ACC112 (cell line): ENCODE measurements at regions not wholly inside any gene's neighbourhood (a gene's known extent, or its start where the extent isn't known, plus 50 kb on each side); places are given as distances from the start of the nearest gene placed in this dataset.

Source experiments
- H2AFZ ChIP-seq: fragments of 200-600 bp; sonication (generic); one replicate; pipeline ENCODE4 v1.6.0; 2017; ENCODE audit warnings: antibody characterized with exemption, low read length; ENCODE audit not compliant: unreplicated experiment
- H3K27ac ChIP-seq: fragments of 200-600 bp; sonication (generic); 2 replicates; pipeline ENCODE4 v1.5.1; 2014; ENCODE audit warnings: low read depth, mild to moderate bottlenecking, antibody characterized with exemption, low read length, moderate library complexity
- H3K27me3 ChIP-seq: fragments of 200-600 bp; sonication (generic); 2 replicates; pipeline ENCODE4 v1.6.1; 2014; ENCODE audit warnings: mild to moderate bottlenecking, antibody characterized with exemption, low read length, moderate library complexity, mixed read lengths; ENCODE audit not compliant: insufficient read depth
- H3K36me3 ChIP-seq: fragments of 200-600 bp; sonication (generic); 2 replicates; pipeline ENCODE4 v1.6.1; 2016; ENCODE audit warnings: mild to moderate bottlenecking, antibody characterized with exemption, low read length, moderate library complexity, mixed read lengths; ENCODE audit not compliant: insufficient read depth
- H3K4me1 ChIP-seq: fragments of 200-600 bp; sonication (generic); one replicate; pipeline ENCODE4 v1.6.1; 2016; ENCODE audit warnings: low read length, mixed read lengths; ENCODE audit not compliant: insufficient read depth, unreplicated experiment, control insufficient read depth
- H3K4me3 ChIP-seq: fragments of 200-600 bp; sonication (generic); 2 replicates; pipeline ENCODE4 v1.5.1; 2014; ENCODE audit warnings: mild to moderate bottlenecking, low read depth, low read length
- H3K79me2 ChIP-seq: fragments of 200-600 bp; sonication (generic); one replicate; pipeline ENCODE4 v1.6.0; 2016; ENCODE audit warnings: low read length; ENCODE audit not compliant: control insufficient read depth, unreplicated experiment, insufficient read depth

DNA sequence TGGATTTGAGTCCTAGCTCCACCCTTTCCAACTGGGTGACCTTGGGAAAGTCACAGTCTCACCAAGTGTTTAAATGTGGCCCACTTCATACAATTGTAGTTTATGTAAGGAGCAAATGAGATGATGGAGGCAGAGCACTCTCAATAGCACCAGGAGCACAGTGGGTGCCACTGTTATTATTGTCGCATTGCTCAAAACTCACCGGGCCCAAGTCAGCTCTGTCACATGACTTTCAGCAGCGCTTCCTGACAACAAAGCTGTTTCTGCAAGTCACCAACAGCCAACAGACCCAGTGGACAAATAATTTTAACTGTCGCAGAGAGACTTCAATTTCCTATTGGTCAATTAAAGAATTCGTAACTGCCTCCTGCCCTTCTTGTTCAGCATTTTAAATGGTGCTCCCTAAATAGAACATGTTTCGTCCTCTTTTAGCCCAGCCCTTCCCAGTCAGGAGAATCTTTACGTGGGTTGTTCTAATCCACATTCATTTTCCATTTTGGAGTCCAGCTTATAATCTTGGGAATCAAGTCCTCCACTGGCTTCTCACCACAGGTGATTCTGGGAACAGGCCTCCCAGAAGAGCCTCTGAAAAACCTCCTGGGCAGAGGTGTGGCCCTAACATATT lies 415.6 kb upstream of the NPVF start:
- H3K27ac ChIP-seq, result no peak overlapping the region
- no peaks in the 10 kb centered on the region for H3K36me3 ChIP-seq
- H3K27me3 ChIP-seq, result no peaks in the 10 kb centered on the region
- no peak overlapping the region for H2AFZ ChIP-seq
- H3K79me2 ChIP-seq, result no peaks in the 10 kb centered on the region
- no peak overlapping the region for H3K4me3 ChIP-seq
- H3K4me1 ChIP-seq, result no peaks in the 10 kb centered on the region

GRCh38 chr7:25646726-25647413 lies 418.6 kb upstream of the NPVF start:
- no peak overlapping the region for H3K4me3 ChIP-seq
- no peaks in the 10 kb centered on the region for H3K27me3 ChIP-seq
- H3K36me3 ChIP-seq, result no peaks in the 10 kb centered on the region
- no peak overlapping the region for H3K27ac ChIP-seq
- no peak overlapping the region for H2AFZ ChIP-seq
- H3K4me1 ChIP-seq, result no peaks in the 10 kb centered on the region
- no peaks in the 10 kb centered on the region for H3K79me2 ChIP-seq

DNA sequence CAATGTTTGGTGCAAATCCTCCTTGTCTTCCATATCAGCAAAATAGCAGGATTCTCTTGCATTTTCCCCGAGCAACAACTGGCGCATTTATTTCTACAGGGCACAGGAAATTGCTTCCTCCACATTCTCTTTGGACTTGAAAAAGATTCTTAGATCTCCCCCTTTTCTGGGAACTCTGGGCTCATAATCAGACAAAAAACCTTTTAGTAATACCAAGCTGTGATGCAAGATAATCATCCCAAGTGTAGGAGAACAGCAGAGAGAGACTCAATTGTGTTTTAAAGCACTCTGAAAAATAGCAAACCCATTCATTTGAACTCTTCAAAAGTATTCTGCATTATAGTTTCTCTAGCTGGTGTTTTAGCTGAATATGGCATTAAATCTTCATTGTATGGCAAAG lies 419.6 kb upstream of the NPVF start:
- no peak overlapping the region for H3K27ac ChIP-seq
- H3K79me2 ChIP-seq, result no peaks in the 10 kb centered on the region
- no peaks in the 10 kb centered on the region for H3K27me3 ChIP-seq
- H3K36me3 ChIP-seq, result no peaks in the 10 kb centered on the region
- no peaks in the 10 kb centered on the region for H3K4me1 ChIP-seq
- no peak overlapping the region for H2AFZ ChIP-seq
- H3K4me3 ChIP-seq, result no peak overlapping the region

GRCh38 chr7:25652366-25652765 lies 424.1 kb upstream of the NPVF start:
- no peaks in the 10 kb centered on the region for H3K4me1 ChIP-seq
- no peak overlapping the region for H3K27ac ChIP-seq
- no peaks in the 10 kb centered on the region for H3K79me2 ChIP-seq
- H3K4me3 ChIP-seq, result no peak overlapping the region
- H3K27me3 ChIP-seq, result no peaks in the 10 kb centered on the region
- no peaks in the 10 kb centered on the region for H3K36me3 ChIP-seq
- H2AFZ ChIP-seq, result no peak overlapping the region

DNA sequence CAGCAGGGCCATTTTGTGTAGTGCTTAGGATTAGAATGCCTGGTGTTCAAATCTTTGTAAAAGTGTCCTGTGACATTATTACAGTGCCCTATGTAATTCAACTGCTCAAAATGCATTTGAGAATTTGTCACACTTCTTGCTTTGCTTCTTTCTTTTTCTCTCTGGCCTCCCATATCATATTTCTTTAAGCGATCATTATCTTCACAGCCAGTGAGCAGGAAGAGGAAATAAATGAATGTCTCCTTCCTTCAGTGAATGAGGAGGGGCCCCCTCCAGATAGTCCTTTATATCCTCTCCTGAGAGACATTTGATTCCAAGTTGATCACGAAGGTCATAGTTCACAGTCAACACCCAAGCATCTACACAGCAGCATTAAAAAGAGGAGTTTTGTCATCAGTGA lies 425.1 kb upstream of the NPVF start:
- H2AFZ ChIP-seq, result no peak overlapping the region
- no peaks in the 10 kb centered on the region for H3K36me3 ChIP-seq
- H3K4me1 ChIP-seq, result no peaks in the 10 kb centered on the region
- no peaks in the 10 kb centered on the region for H3K79me2 ChIP-seq
- no peak overlapping the region for H3K27ac ChIP-seq
- no peaks in the 10 kb centered on the region for H3K27me3 ChIP-seq
- H3K4me3 ChIP-seq, result no peak overlapping the region

DNA sequence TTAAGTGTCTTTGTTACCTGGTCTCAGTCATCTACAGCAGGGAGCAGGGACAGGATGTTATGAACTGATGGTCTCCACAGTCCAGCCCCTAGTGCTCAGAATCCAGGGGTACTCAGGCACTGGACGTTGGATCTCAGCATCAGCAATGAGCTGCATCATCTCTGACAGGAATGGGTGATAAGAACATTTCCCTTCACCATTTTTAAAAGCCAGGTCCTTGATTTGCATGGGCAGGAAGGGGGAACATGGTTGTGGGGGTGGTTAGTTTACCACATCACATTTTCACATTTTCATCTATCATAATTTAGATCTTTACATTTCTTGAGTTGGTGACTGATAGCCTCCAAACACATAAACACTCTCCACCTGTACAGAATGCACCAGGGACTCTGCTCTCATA lies 427.8 kb upstream of the NPVF start:
- no peak overlapping the region for H2AFZ ChIP-seq
- no peak overlapping the region for H3K27ac ChIP-seq
- H3K4me1 ChIP-seq, result no peaks in the 10 kb centered on the region
- no peak overlapping the region for H3K4me3 ChIP-seq
- H3K27me3 ChIP-seq, result no peaks in the 10 kb centered on the region; the same call in 1 of the 2 replicates
- H3K36me3 ChIP-seq, result no peaks in the 10 kb centered on the region
- no peaks in the 10 kb centered on the region for H3K79me2 ChIP-seq

- H3K27me3 ChIP-seq, result no peaks in the 10 kb centered on the region; the same call in 1 of the 2 replicates
- no peak overlapping the region for H2AFZ ChIP-seq
- no peaks in the 10 kb centered on the region for H3K36me3 ChIP-seq
- no peak overlapping the region for H3K27ac ChIP-seq
- no peaks in the 10 kb centered on the region for H3K4me1 ChIP-seq
- H3K4me3 ChIP-seq, result no peak overlapping the region
- H3K79me2 ChIP-seq, result no peaks in the 10 kb centered on the region
These were observed 428.3 kb upstream of the NPVF start for GRCh38 chr7:25656581-25657026.

DNA sequence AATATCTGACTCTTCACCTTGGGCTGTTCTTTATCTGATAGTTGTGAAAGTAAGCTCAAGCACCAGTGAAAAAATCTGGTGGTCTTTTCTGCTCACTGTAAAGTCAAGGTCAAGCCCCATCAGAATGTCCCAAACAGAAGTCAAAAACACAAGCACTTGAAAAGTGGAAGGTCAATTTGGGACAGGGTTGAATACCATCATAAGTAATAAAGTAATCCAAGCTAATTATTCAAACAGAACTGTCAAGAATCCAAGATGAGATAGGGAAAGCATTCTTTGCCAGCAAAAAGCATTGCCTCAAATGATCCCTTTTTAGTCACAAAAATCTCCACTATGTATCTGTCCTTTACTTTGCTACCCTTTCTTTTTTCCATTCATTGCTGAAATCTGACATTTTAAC lies 430.1 kb upstream of the NPVF start:
- Histone ChIP-seq H3K27me3 (no peaks in the 10 kb centered on the region; the same call in 1 of the 2 replicates), H3K4me1 (no peaks in the 10 kb centered on the region), H3K79me2 (no peaks in the 10 kb centered on the region), H3K4me3 (no peak overlapping the region), H2AFZ (no peak overlapping the region), H3K27ac (no peak overlapping the region), H3K36me3 (no peaks in the 10 kb centered on the region)

DNA sequence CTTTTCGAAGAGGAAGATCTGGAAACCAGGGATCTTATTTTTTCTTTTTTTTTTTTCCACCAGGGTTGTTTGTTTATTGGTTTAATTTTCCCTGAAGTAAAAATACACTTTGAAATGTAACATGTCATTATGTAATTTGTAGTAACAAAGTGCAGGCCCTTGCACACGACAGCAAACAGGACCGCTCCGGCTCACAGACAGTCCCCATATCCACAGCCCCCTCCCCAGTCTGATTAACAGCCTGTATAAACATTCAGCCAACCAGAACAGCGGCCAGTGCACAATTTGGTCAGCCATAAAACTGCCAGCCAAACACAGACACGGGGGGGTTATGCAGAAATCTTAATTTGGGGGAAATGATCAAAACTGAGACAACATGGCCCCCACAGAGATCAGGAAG lies 431.6 kb upstream of the NPVF start:
- Histone ChIP-seq H3K4me1 (no peaks in the 10 kb centered on the region), H3K27ac (no peak overlapping the region), H3K27me3 (no peaks in the 10 kb centered on the region; the same call in 1 of the 2 replicates), H3K79me2 (no peaks in the 10 kb centered on the region), H2AFZ (no peak overlapping the region), H3K36me3 (no peaks in the 10 kb centered on the region), H3K4me3 (no peak overlapping the region)

DNA sequence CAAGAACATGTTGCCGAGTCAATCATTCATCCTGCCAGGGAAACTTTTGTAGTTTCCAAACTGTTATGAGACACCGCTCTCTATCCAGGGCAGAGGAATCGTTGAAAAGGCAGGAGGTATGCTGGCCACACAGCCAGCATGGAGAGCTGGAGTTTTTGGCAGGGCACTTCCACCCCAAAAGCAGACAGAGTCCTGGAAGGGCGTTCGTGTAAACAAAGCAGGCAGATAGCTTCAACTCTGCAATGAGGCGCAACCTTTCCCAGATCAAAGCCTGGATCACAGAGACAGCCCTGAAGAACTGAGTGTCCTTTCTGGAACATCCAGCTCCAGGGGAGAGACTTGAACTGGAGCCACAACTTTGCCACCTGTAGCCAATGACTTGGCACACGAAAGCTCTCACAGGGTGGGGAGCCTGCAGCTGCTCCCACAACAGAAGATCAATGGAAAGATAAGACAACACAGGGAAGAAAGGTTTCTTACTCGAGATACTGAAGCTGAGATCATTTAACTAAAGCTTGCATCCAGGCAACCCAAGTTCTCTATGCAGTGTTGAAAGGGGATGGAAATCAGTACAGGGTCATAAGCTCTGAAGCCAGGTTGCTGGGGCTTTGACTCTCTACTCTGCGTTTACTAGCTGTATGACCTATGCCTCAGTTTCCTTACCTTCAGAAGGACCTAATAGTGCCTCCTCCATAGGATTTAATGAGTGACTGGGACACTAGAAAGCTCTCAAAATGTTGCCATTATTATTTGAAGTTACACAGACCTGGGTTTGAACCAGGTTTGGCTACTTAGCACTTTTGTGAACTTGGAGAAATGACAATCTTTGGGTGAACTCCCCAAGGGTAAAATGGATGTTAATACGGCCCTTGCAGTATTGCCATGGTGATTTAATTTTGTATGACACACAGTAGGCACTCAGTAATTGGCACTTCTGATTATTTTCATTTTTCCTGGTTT lies 434.8 kb upstream of the NPVF start:
- no peak overlapping the region for H3K27ac ChIP-seq
- H3K27me3 ChIP-seq, result no peaks in the 10 kb centered on the region; the same call in 1 of the 2 replicates
- H3K79me2 ChIP-seq, result no peaks in the 10 kb centered on the region
- H3K4me3 ChIP-seq, result no peak overlapping the region
- no peaks in the 10 kb centered on the region for H3K4me1 ChIP-seq
- H2AFZ ChIP-seq, result no peak overlapping the region
- H3K36me3 ChIP-seq, result no peaks in the 10 kb centered on the region
